HepG2 (cell line): ENCODE measurements at regions not wholly inside any gene's neighbourhood (a gene's known extent, or its start where the extent isn't known, plus 50 kb on each side); places are given as distances from the start of the nearest gene placed in this dataset.

ENCODE experiments used
- ATAC-seq: fragments of 200-7000 bp; cut with Tn5 transposase; 3 replicates; pipeline ENCODE4 v1.9.1; 2020; ENCODE audit warnings: mild to moderate bottlenecking, moderate library complexity
- BruUV-seq: library from RNA; stranded (reverse); fragments of 400-500 nt; replicated peaks from 2 replicates; lab custom pipeline; 2021; lab: Mats Ljungman, UMichigan
- CTCF ChIA-PET: fragments of 300-600 bp; formaldehyde crosslinking; extraction: SDS; loops from one replicate; lab custom pipeline; 2021; ENCODE audit warnings: low total read pairs, inconsistent platforms, low intra/inter-chr PET ratio; lab: Yijun Ruan, JAX
- POLR2A ChIA-PET: fragments of 350-600 bp; sonication (Branson Sonifier 250); formaldehyde crosslinking; loops from one replicate; lab custom pipeline; 2020; ENCODE audit warnings: antibody characterized with exemption, inconsistent platforms; lab: Yijun Ruan, JAX
- DNase-seq: peaks from one replicate; pipeline ENCODE4 v3.0.0-alpha.2; 2015; ENCODE audit warnings: low spot score
- FAIRE-seq: peaks from 3 replicates; lab custom pipeline; 2011; peaks lifted over from hg19 to GRCh38; lab: Jason Lieb, UNC
- H2AFZ ChIP-seq: one replicate; pipeline ENCODE4 v1.6.1; 2011; ENCODE audit warnings: low read length, inconsistent platforms
- H3K27ac ChIP-seq: fragments of 300-600 bp; 3 replicates; pipeline ENCODE4 v1.8.0; 2011; ENCODE audit warnings: mixed run types, mild to moderate bottlenecking, mixed read lengths, low read length, inconsistent platforms; ENCODE audit not compliant: insufficient read depth; ENCODE audit errors: extremely low read length
- H3K27me3 ChIP-seq, 2 experiments: fragments of 200-600 bp in 1 of 2; 2 replicates in 1 of 2; 3 replicates in 1 of 2; pipeline versions ENCODE4 v1.6.0 to v1.8.0; 2011; ENCODE audit warnings: low read length in 2 of 2, mild to moderate bottlenecking in 2 of 2, moderate library complexity in 2 of 2, inconsistent platforms in 1 of 2; ENCODE audit not compliant: insufficient read depth in 2 of 2, control insufficient read depth in 1 of 2
- H3K36me3 ChIP-seq, 2 experiments: fragments of 200-600 bp in 1 of 2; replicated peaks in 1 of 2; 2 replicates in 1 of 2; 3 replicates in 1 of 2; pipeline versions ENCODE4 v1.5.1 to v1.8.0; 2011; ENCODE audit warnings: low read length in 2 of 2, inconsistent platforms in 1 of 2; ENCODE audit not compliant: insufficient read depth in 2 of 2, control insufficient read depth in 1 of 2
- H3K4me1 ChIP-seq: 2 replicates; pipeline ENCODE4 v1.5.1; 2012; ENCODE audit warnings: low read length, inconsistent platforms; ENCODE audit not compliant: insufficient read depth
- H3K4me2 ChIP-seq: 2 replicates; pipeline ENCODE4 v1.6.0; 2011; ENCODE audit warnings: low read depth, low read length, inconsistent platforms
- H3K4me3 ChIP-seq, 3 experiments: fragments of 200-600 bp in 1 of 3; sonication (generic), shearing (Covaris generic) in 1 of 3; replicated peaks in 1 of 3; 2 replicates each; pipeline ENCODE4 v1.5.1; 2011 to 2016; ENCODE audit warnings: low read length in 3 of 3, inconsistent platforms in 2 of 3, low read depth in 2 of 3, mild to moderate bottlenecking in 2 of 3, control low read depth in 1 of 3, mixed read lengths in 1 of 3; ENCODE audit not compliant: insufficient read depth in 1 of 3
- H3K79me2 ChIP-seq: one replicate; pipeline ENCODE4 v1.6.1; 2011; ENCODE audit warnings: low read length, inconsistent platforms; ENCODE audit not compliant: insufficient read depth
- H3K9ac ChIP-seq: 2 replicates; pipeline ENCODE4 v1.6.0; 2011; ENCODE audit warnings: mild to moderate bottlenecking, low read depth, low read length, inconsistent platforms; ENCODE audit not compliant: insufficient read depth
- H3K9me3 ChIP-seq: 2 replicates; pipeline ENCODE4 v1.5.1; 2012; ENCODE audit warnings: mild to moderate bottlenecking, low read length
- H4K20me1 ChIP-seq: 2 replicates; pipeline ENCODE4 v1.6.0; 2011; ENCODE audit warnings: inconsistent platforms, mild to moderate bottlenecking, low read length, moderate library complexity; ENCODE audit not compliant: insufficient read depth
- DPF2 ChIP-seq: sonication (generic); formaldehyde crosslinking; IDR thresholded peaks from 2 replicates; pipeline ENCODE4 v1.4.0; 2020; ENCODE audit warnings: mild to moderate bottlenecking, low read depth, missing genetic modification reagents, borderline replicate concordance
- FOXP1 ChIP-seq, 2 experiments: fragments of 450-650 bp in 1 of 2; IDR thresholded peaks; 2 replicates each; pipeline ENCODE4 v1.6.1; 2017 to 2018; ENCODE audit warnings: antibody characterized with exemption in 1 of 2
- ZNF256 ChIP-seq: sonication (generic); formaldehyde crosslinking; conservative IDR thresholded peaks from 2 replicates; pipeline ENCODE4 v1.4.0; 2020; ENCODE audit warnings: missing genetic modification reagents
- ZNF549 ChIP-seq: sonication (generic); formaldehyde crosslinking; IDR thresholded peaks from 2 replicates; pipeline ENCODE4 v1.5.0; 2020; ENCODE audit warnings: missing genetic modification reagents
- ZNF615 ChIP-seq: sonication (generic); formaldehyde crosslinking; IDR thresholded peaks from 2 replicates; pipeline ENCODE4 v1.5.0; 2020; ENCODE audit warnings: mild to moderate bottlenecking, missing genetic modification reagents, borderline replicate concordance
- WGBS: methylation state at CpG from one replicate; pipeline ENCODE4 v1.1.6; 2017; ENCODE audit warnings: low lambda C conversion rate; 5-methylcytosine and 5-hydroxymethylcytosine counted together
- in situ Hi-C: cut with HindIII; loops from 2 replicates; pipeline ENCODE4 v1.10.0; 2017; ENCODE audit warnings: low pct_unique_long_range_greater_than_20kb; ENCODE audit not compliant: extremely low pct_ligation_motif_present
- intact Hi-C: fragments of 100-400 bp; cut with micrococcal nuclease; formaldehyde crosslinking; loops from one replicate; pipeline ENCODE4 v1.10.0; 2022; ENCODE audit not compliant: unreplicated experiment
- TF ChIP-seq, protein P1 (sequence below): sonication (generic); formaldehyde crosslinking; IDR thresholded peaks from 2 replicates; pipeline ENCODE4 v1.5.0; 2020; ENCODE audit warnings: mild to moderate bottlenecking, missing genetic modification reagents, moderate library complexity
- TF ChIP-seq, protein P2 (sequence below): sonication (generic); formaldehyde crosslinking; IDR thresholded peaks from 2 replicates; pipeline ENCODE4 v1.5.1; 2020; ENCODE audit warnings: mild to moderate bottlenecking, missing genetic modification reagents, borderline replicate concordance
- TF ChIP-seq, protein P3 (sequence below): sonication (generic); formaldehyde crosslinking; IDR thresholded peaks from 2 replicates; pipeline ENCODE4 v1.4.0; 2020; ENCODE audit warnings: mild to moderate bottlenecking, missing genetic modification reagents
- TF ChIP-seq, protein P4 (sequence below): sonication (generic); formaldehyde crosslinking; IDR thresholded peaks from 2 replicates; pipeline ENCODE4 v1.4.0; 2020; ENCODE audit warnings: missing genetic modification reagents; ENCODE audit errors: not compliant biosample characterization
- TF ChIP-seq, protein P5 (sequence below): sonication (generic); formaldehyde crosslinking; IDR thresholded peaks from 2 replicates; pipeline ENCODE4 v1.4.0; 2020; ENCODE audit warnings: mild to moderate bottlenecking, missing genetic modification reagents, borderline replicate concordance
- TF ChIP-seq, protein P6 (sequence below): sonication (generic); formaldehyde crosslinking; IDR thresholded peaks from 2 replicates; pipeline ENCODE4 v1.8.0; 2022; ENCODE audit warnings: low read depth, missing genetic modification reagents

DNA sequence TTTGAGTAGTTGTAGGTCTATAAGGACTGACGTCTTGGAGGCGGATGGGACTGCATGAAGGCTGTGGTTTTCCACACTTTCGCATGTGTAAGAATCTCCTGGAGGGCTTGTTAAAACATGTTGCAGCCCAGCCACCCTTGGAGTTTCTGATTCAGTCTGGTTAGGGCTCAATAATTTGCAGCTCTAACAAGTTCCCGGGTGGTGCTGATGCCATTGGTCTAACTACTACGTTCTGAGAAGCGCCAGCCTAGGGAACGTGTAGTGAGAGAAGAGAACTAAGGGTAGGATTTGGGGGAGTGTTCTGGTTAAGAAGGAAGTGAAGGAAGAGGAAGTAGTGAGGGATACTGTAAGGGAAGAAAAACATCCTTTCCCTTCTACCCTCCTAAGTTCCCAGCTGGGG, 138.9 kb downstream of the LARP7 start:
- 57% methylated on average over 7 of the region's 7 CpGs for WGBS

More for the DNA sequence above, 138.9 kb downstream of the LARP7 start:
- no peak for FAIRE-seq
- intact Hi-C loops: no loop called here
- Histone ChIP-seq H2AFZ (no peak overlapping the region), H3K4me3 (no peak overlapping the region), H3K9ac (no peak overlapping the region), H3K27ac (no peak overlapping the region)
- no peak for TF ChIP-seq ZNF256 (CRISPR knock-in tag)
- TF ChIP-seq, protein P1, sequence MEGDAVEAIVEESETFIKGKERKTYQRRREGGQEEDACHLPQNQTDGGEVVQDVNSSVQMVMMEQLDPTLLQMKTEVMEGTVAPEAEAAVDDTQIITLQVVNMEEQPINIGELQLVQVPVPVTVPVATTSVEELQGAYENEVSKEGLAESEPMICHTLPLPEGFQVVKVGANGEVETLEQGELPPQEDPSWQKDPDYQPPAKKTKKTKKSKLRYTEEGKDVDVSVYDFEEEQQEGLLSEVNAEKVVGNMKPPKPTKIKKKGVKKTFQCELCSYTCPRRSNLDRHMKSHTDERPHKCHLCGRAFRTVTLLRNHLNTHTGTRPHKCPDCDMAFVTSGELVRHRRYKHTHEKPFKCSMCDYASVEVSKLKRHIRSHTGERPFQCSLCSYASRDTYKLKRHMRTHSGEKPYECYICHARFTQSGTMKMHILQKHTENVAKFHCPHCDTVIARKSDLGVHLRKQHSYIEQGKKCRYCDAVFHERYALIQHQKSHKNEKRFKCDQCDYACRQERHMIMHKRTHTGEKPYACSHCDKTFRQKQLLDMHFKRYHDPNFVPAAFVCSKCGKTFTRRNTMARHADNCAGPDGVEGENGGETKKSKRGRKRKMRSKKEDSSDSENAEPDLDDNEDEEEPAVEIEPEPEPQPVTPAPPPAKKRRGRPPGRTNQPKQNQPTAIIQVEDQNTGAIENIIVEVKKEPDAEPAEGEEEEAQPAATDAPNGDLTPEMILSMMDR (CRISPR knock-in tag): no peak
- TF ChIP-seq, protein P2, sequence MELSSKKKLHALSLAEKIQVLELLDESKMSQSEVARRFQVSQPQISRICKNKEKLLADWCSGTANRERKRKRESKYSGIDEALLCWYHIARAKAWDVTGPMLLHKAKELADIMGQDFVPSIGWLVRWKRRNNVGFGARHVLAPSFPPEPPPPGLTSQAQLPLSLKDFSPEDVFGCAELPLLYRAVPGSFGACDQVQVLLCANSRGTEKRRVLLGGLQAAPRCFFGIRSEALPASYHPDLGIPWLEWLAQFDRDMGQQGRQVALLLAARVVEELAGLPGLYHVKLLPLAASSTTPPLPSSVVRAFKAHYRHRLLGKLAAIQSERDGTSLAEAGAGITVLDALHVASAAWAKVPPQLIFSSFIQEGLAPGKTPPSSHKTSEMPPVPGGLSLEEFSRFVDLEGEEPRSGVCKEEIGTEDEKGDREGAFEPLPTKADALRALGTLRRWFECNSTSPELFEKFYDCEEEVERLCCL (CRISPR knock-in tag): no peak
- TF ChIP-seq, protein P3, sequence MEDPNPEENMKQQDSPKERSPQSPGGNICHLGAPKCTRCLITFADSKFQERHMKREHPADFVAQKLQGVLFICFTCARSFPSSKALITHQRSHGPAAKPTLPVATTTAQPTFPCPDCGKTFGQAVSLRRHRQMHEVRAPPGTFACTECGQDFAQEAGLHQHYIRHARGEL (CRISPR knock-in tag): no peak
- no peak for TF ChIP-seq ZNF615 (CRISPR knock-in tag)
- TF ChIP-seq, protein P4, sequence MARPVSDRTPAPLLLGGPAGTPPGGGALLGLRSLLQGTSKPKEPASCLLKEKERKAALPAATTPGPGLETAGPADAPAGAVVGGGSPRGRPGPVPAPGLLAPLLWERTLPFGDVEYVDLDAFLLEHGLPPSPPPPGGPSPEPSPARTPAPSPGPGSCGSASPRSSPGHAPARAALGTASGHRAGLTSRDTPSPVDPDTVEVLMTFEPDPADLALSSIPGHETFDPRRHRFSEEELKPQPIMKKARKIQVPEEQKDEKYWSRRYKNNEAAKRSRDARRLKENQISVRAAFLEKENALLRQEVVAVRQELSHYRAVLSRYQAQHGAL (CRISPR knock-in tag): no peak
- TF ChIP-seq, protein P5, sequence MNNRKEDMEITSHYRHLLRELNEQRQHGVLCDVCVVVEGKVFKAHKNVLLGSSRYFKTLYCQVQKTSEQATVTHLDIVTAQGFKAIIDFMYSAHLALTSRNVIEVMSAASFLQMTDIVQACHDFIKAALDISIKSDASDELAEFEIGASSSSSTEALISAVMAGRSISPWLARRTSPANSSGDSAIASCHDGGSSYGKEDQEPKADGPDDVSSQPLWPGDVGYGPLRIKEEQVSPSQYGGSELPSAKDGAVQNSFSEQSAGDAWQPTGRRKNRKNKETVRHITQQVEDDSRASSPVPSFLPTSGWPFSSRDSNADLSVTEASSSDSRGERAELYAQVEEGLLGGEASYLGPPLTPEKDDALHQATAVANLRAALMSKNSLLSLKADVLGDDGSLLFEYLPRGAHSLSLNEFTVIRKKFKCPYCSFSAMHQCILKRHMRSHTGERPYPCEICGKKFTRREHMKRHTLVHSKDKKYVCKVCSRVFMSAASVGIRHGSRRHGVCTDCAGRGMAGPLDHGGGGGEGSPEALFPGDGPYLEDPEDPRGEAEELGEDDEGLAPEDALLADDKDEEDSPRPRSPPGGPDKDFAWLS (CRISPR knock-in tag): no peak
- TF ChIP-seq, protein P6, sequence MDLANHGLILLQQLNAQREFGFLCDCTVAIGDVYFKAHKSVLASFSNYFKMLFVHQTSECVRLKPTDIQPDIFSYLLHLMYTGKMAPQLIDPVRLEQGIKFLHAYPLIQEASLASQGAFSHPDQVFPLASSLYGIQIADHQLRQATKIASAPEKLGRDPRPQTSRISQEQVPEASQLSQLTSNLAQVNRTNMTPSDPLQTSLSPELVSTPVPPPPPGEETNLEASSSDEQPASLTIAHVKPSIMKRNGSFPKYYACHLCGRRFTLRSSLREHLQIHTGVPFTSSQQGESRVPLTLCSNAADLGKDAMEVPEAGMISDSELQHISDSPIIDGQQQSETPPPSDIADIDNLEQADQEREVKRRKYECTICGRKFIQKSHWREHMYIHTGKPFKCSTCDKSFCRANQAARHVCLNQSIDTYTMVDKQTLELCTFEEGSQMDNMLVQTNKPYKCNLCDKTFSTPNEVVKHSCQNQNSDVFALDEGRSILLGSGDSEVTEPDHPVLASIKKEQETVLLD (CRISPR knock-in tag): no peak
- TF ChIP-seq DPF2 (CRISPR knock-in tag): no peak
- no peak for TF ChIP-seq FOXP1 (IDR thresholded peaks at IDR 0.05)
- TF ChIP-seq FOXP1 (CRISPR knock-in tag; IDR thresholded peaks at IDR 0.05): no peak
- no peak for TF ChIP-seq ZNF549 (CRISPR knock-in tag)
- TF ChIP-seq, all 625 proteins: peak for 0
- no TSS peak for BruUV-seq
- in situ Hi-C loops: no loop called here
- Histone ChIP-seq H3K27me3 (no peaks in the 10 kb centered on the region), H3K79me2 (no peaks in the 10 kb centered on the region), H3K36me3 (no peaks in the 10 kb centered on the region), H3K9me3 (no peaks in the 10 kb centered on the region), H3K4me1 (no peaks in the 10 kb centered on the region), H3K4me2 (no peak overlapping the region), H4K20me1 (no peaks in the 10 kb centered on the region)
- no peak for DNase-seq
- CTCF ChIA-PET: no interaction called here
- no peak for ATAC-seq
- POLR2A ChIA-PET: no interaction called here
